Tibial nerve (tissue), 4 donors: ENCODE measurements at regions not wholly inside any gene's neighbourhood (a gene's known extent, or its start where the extent isn't known, plus 50 kb on each side); places are given as distances from the start of the nearest gene placed in this dataset.

ENCODE experiments used
- CTCF ChIP-seq, 5 experiments: fragments of 200-600 bp in 3 of 5; fragments of 450-650 bp in 2 of 5; sonication (generic) in 3 of 5; IDR thresholded peaks; one replicate each; pipeline ENCODE4 v1.5.1; 2016 to 2019; ENCODE audit warnings: antibody characterized with exemption in 5 of 5, mild to moderate bottlenecking in 3 of 5, moderate library complexity in 2 of 5
- EP300 ChIP-seq, 2 donors: sonication (generic); formaldehyde crosslinking; IDR thresholded peaks; one replicate each; pipeline ENCODE4 v1.6.1; 2017; ENCODE audit warnings: antibody characterized with exemption in 2 of 2, mild to moderate bottlenecking in 1 of 2
- POLR2A ChIP-seq, 2 donors: fragments of 450-650 bp; IDR thresholded peaks; one replicate each; pipeline ENCODE4 v1.6.1; 2017; ENCODE audit warnings: antibody characterized with exemption in 2 of 2, mild to moderate bottlenecking in 2 of 2, moderate library complexity in 2 of 2

- TF ChIP-seq CTCF (IDR thresholded peaks at IDR 0.05) (no peak), POLR2A (IDR thresholded peaks at IDR 0.05) (no peak), EP300 (IDR thresholded peaks at IDR 0.05) (no peak)
These were observed 686.2 kb downstream of the KCNJ2 start for GRCh38 chr17:70855401-70856054.
